Trophoblast cell (in vitro differentiated cells and primary cell): ENCODE measurements at regions not wholly inside any gene's neighbourhood (a gene's known extent, or its start where the extent isn't known, plus 50 kb on each side); places are given as distances from the start of the nearest gene placed in this dataset.

Experiments used
- DNase-seq, 2 donors: peaks; one replicate each; pipeline ENCODE4 v3.0.0-alpha.2; 2016
- H2AFZ ChIP-seq: 2 replicates; pipeline ENCODE4 v1.6.1; 2013; ENCODE audit warnings: low read length, moderate library complexity, mild to moderate bottlenecking; ENCODE audit not compliant: insufficient read depth, poor library complexity
- H2AK5ac ChIP-seq: 2 replicates; pipeline ENCODE4 v1.6.1; 2013; ENCODE audit warnings: mild to moderate bottlenecking, low read length
- H2BK120ac ChIP-seq: 2 replicates; pipeline ENCODE4 v1.6.1; 2013; ENCODE audit warnings: low read length, mild to moderate bottlenecking, moderate library complexity; ENCODE audit not compliant: insufficient read depth, poor library complexity
- H2BK12ac ChIP-seq: 2 replicates; pipeline ENCODE4 v1.6.1; 2013; ENCODE audit warnings: mild to moderate bottlenecking, low read length, moderate library complexity
- H2BK5ac ChIP-seq: 2 replicates; pipeline ENCODE4 v1.6.1; 2013; ENCODE audit warnings: low read length, low read depth, moderate library complexity, mild to moderate bottlenecking; ENCODE audit not compliant: poor library complexity
- H3K14ac ChIP-seq: 2 replicates; pipeline ENCODE4 v1.6.1; 2013; ENCODE audit warnings: mild to moderate bottlenecking, low read length
- H3K18ac ChIP-seq: 2 replicates; pipeline ENCODE4 v1.6.1; 2013; ENCODE audit warnings: mild to moderate bottlenecking, low read length
- H3K23ac ChIP-seq: 2 replicates; pipeline ENCODE4 v1.6.1; 2013; ENCODE audit warnings: low read length
- H3K27ac ChIP-seq: 2 replicates; pipeline ENCODE4 v1.5.1; 2013; ENCODE audit warnings: low read depth, mild to moderate bottlenecking, inconsistent platforms, low read length, moderate library complexity
- H3K27me3 ChIP-seq: 2 replicates; pipeline ENCODE4 v1.6.1; 2013; ENCODE audit warnings: inconsistent platforms, mild to moderate bottlenecking, low read length, moderate library complexity; ENCODE audit not compliant: insufficient read depth
- H3K36me3 ChIP-seq, 2 experiments: 1 replicate in 1 of 2; 2 replicates in 1 of 2; pipeline ENCODE4 v1.6.1; 2013; ENCODE audit warnings: low read length in 2 of 2, mild to moderate bottlenecking in 2 of 2, moderate library complexity in 1 of 2; ENCODE audit not compliant: insufficient read depth in 2 of 2, control insufficient read depth in 1 of 2
- H3K4ac ChIP-seq: 2 replicates; pipeline ENCODE4 v1.6.1; 2013; ENCODE audit warnings: low read depth, mild to moderate bottlenecking, low read length, moderate library complexity
- H3K4me1 ChIP-seq, 2 experiments: 1 replicate in 1 of 2; 2 replicates in 1 of 2; pipeline ENCODE4 v1.6.1; 2013; ENCODE audit warnings: low read length in 2 of 2, mild to moderate bottlenecking in 2 of 2, moderate library complexity in 1 of 2; ENCODE audit not compliant: insufficient read depth in 2 of 2, control insufficient read depth in 1 of 2
- H3K4me2 ChIP-seq: 2 replicates; pipeline ENCODE4 v1.6.1; 2013; ENCODE audit warnings: inconsistent platforms, mild to moderate bottlenecking, low read length, moderate library complexity
- H3K4me3 ChIP-seq: 2 replicates; pipeline ENCODE4 v1.5.1; 2013; ENCODE audit warnings: mild to moderate bottlenecking, low read depth, low read length, inconsistent platforms
- H3K79me1 ChIP-seq: one replicate; pipeline ENCODE4 v1.6.1; 2013; ENCODE audit warnings: low read length
- H3K79me2 ChIP-seq: 2 replicates; pipeline ENCODE4 v1.6.1; 2013; ENCODE audit warnings: low read length, mild to moderate bottlenecking; ENCODE audit not compliant: control insufficient read depth, insufficient read depth, poor library complexity
- H3K9ac ChIP-seq: 2 replicates; pipeline ENCODE4 v1.6.1; 2013; ENCODE audit warnings: mild to moderate bottlenecking, low read length
- H3K9me3 ChIP-seq: 2 replicates; pipeline ENCODE4 v1.6.1; 2013; ENCODE audit warnings: low read depth, mild to moderate bottlenecking, control low read depth, inconsistent platforms, low read length; ENCODE audit not compliant: insufficient read depth
- H4K12ac ChIP-seq: 2 replicates; pipeline ENCODE4 v1.6.1; 2013; ENCODE audit warnings: low read depth, mild to moderate bottlenecking, low read length, moderate library complexity
- H4K8ac ChIP-seq: 2 replicates; pipeline ENCODE4 v1.6.1; 2013; ENCODE audit warnings: low read depth, mild to moderate bottlenecking, low read length, moderate library complexity
- H4K91ac ChIP-seq: one replicate; pipeline ENCODE4 v1.6.1; 2013; ENCODE audit warnings: low read depth, mild to moderate bottlenecking, low read length, moderate library complexity
- WGBS: extraction: QIAGEN DNeasy Blood & Tissue Kit; methylation state at CpG from one replicate; pipeline ENCODE4 v1.1.7; 2013; ENCODE audit warnings: missing lambda C conversion rate; ENCODE audit not compliant: insufficient read length, insufficient coverage; ENCODE audit errors: extremely low coverage; 5-methylcytosine and 5-hydroxymethylcytosine counted together

- Histone ChIP-seq H3K9ac (no peak overlapping the region), H3K4me3 (no peak overlapping the region), H3K14ac (no peak overlapping the region), H3K36me3 (no peaks in the 10 kb centered on the region), H4K12ac (no peak overlapping the region), H3K9me3 (no peaks in the 10 kb centered on the region), H3K18ac (no peak overlapping the region), H2BK120ac (no peak overlapping the region), H3K27me3 (no peaks in the 10 kb centered on the region), H2BK5ac (no peak overlapping the region), H3K79me1 (no peaks in the 10 kb centered on the region), H3K79me2 (no peaks in the 10 kb centered on the region), H3K23ac (no peak overlapping the region), H3K27ac (no peak overlapping the region), H3K4ac (no peak overlapping the region), H4K8ac (no peak overlapping the region), H3K4me1 (no peaks in the 10 kb centered on the region), H2AK5ac (no peak overlapping the region), H3K4me2 (no peak overlapping the region), H2AFZ (no peak overlapping the region), H2BK12ac (no peak overlapping the region), H4K91ac (no peak overlapping the region)
- WGBS: no CpG with 5 or more reads among the region's 13 CpGs
- DNase-seq: no peak
Observed at GRCh38 chr17:77546772-77547241, 406.0 kb downstream of the SEC14L1 start.

GRCh38 chr17:77548967-77549366 is 408.2 kb downstream of the SEC14L1 start:
- no peak for DNase-seq
- H3K4me3 ChIP-seq: no peak overlapping the region
- no peak overlapping the region for H2AK5ac ChIP-seq
- H3K9me3 ChIP-seq: no peaks in the 10 kb centered on the region
- H3K79me1 ChIP-seq: no peaks in the 10 kb centered on the region
- no peak overlapping the region for H4K91ac ChIP-seq
- no peak overlapping the region for H3K18ac ChIP-seq
- no peaks in the 10 kb centered on the region for H3K27me3 ChIP-seq
- H2BK120ac ChIP-seq: no peak overlapping the region
- no peak overlapping the region for H3K23ac ChIP-seq
- H4K12ac ChIP-seq: no peak overlapping the region
- H3K4ac ChIP-seq: no peak overlapping the region
- no peak overlapping the region for H2BK12ac ChIP-seq
- WGBS: no CpG with 5 or more reads among the region's 5 CpGs
- no peak overlapping the region for H3K9ac ChIP-seq
- H3K4me1 ChIP-seq: no peaks in the 10 kb centered on the region
- no peak overlapping the region for H3K14ac ChIP-seq
- H3K4me2 ChIP-seq: no peak overlapping the region
- H3K79me2 ChIP-seq: no peaks in the 10 kb centered on the region
- no peak overlapping the region for H2BK5ac ChIP-seq
- H2AFZ ChIP-seq: no peak overlapping the region
- no peak overlapping the region for H3K27ac ChIP-seq
- no peak overlapping the region for H4K8ac ChIP-seq
- H3K36me3 ChIP-seq: no peaks in the 10 kb centered on the region

DNA sequence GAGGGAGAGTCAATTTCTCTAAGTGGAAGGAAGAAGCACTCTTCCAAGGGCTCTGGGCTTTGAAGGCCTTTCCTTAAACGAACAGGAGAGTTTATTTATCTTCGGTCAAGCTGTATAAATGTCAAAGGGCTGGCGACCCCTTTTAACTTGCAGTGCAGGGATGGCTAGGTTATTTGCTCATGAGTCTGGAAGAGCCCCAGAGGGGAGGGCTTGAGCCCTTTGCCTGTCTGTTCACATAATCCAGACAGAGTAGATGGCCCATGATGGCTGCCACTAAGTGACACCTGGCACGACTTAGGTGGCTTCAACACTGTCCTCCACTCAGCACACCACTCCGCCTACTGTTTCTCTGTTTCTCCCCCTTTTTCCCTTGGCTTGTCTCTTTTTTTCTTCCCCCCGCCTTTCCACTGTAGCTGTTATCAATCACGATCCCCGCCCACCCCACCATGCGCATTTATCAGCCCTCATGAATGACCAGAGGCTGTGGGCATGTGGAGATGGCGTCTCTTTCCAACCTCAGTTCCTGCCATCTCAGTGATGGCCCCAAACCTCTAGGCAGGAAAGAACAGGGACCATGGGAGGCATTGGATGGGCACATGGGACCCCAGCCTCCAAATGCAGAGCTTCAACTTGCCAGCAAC is 408.7 kb upstream of the TNRC6C start:
- no peaks in the 10 kb centered on the region for H3K27me3 ChIP-seq
- no peaks in the 10 kb centered on the region for H3K4me1 ChIP-seq
- H2BK5ac ChIP-seq: no peak overlapping the region
- no peak overlapping the region for H3K18ac ChIP-seq
- H4K91ac ChIP-seq: no peak overlapping the region
- H3K14ac ChIP-seq: no peak overlapping the region
- H4K12ac ChIP-seq: no peak overlapping the region
- WGBS: no CpG with 5 or more reads among the region's 10 CpGs
- no peak overlapping the region for H3K9ac ChIP-seq
- no peaks in the 10 kb centered on the region for H3K79me2 ChIP-seq
- no peak overlapping the region for H3K4me2 ChIP-seq
- no peak overlapping the region for H3K27ac ChIP-seq
- H3K23ac ChIP-seq: no peak overlapping the region
- no peak overlapping the region for H2BK120ac ChIP-seq
- H3K4me3 ChIP-seq: no peak overlapping the region
- H4K8ac ChIP-seq: no peak overlapping the region
- no peak overlapping the region for H2BK12ac ChIP-seq
- no peaks in the 10 kb centered on the region for H3K9me3 ChIP-seq
- H3K79me1 ChIP-seq: no peaks in the 10 kb centered on the region
- H2AFZ ChIP-seq: no peak overlapping the region
- no peaks in the 10 kb centered on the region for H3K36me3 ChIP-seq
- no peak for DNase-seq
- H3K4ac ChIP-seq: no peak overlapping the region
- H2AK5ac ChIP-seq: no peak overlapping the region

- H2BK12ac ChIP-seq: no peak overlapping the region
- no peak overlapping the region for H3K4ac ChIP-seq
- H3K4me3 ChIP-seq: no peak overlapping the region
- no peak overlapping the region for H3K23ac ChIP-seq
- H3K4me2 ChIP-seq: no peak overlapping the region
- no peaks in the 10 kb centered on the region for H3K4me1 ChIP-seq
- H3K9me3 ChIP-seq: no peaks in the 10 kb centered on the region
- WGBS: no CpG with 5 or more reads among the region's 5 CpGs
- H3K9ac ChIP-seq: no peak overlapping the region
- no peak overlapping the region for H2BK120ac ChIP-seq
- DNase-seq: no peak
- H4K91ac ChIP-seq: no peak overlapping the region
- no peak overlapping the region for H3K18ac ChIP-seq
- no peak overlapping the region for H3K14ac ChIP-seq
- H2BK5ac ChIP-seq: no peak overlapping the region
- no peak overlapping the region for H4K8ac ChIP-seq
- no peak overlapping the region for H3K27ac ChIP-seq
- no peak overlapping the region for H2AFZ ChIP-seq
- no peak overlapping the region for H4K12ac ChIP-seq
- H2AK5ac ChIP-seq: no peak overlapping the region
- H3K27me3 ChIP-seq: no peaks in the 10 kb centered on the region
- H3K79me1 ChIP-seq: no peaks in the 10 kb centered on the region
- no peaks in the 10 kb centered on the region for H3K36me3 ChIP-seq
- H3K79me2 ChIP-seq: no peaks in the 10 kb centered on the region
Observed at GRCh38 chr17:77553459-77554066, 404.9 kb upstream of the TNRC6C start.
